Stimulated activated naive CD8-positive, alpha-beta T cell treated with anti-CD3 and anti-CD28 coated beads, Interleukin-15, Interleukin-2, amounts not matched to agents 100 U/mL and 50 U/mL, for 24 hours (primary cell): ENCODE measurements at regions not wholly inside any gene's neighbourhood (a gene's known extent, or its start where the extent isn't known, plus 50 kb on each side); places are given as distances from the start of the nearest gene placed in this dataset.

ENCODE experiments used
- ATAC-seq: fragments of 150-1000 bp; cut with Tn5 transposase; one replicate; pipeline ENCODE4 v1.10.0; 2021
- DNase-seq: peaks from one replicate; pipeline ENCODE4 v3.0.0; 2021

DNA sequence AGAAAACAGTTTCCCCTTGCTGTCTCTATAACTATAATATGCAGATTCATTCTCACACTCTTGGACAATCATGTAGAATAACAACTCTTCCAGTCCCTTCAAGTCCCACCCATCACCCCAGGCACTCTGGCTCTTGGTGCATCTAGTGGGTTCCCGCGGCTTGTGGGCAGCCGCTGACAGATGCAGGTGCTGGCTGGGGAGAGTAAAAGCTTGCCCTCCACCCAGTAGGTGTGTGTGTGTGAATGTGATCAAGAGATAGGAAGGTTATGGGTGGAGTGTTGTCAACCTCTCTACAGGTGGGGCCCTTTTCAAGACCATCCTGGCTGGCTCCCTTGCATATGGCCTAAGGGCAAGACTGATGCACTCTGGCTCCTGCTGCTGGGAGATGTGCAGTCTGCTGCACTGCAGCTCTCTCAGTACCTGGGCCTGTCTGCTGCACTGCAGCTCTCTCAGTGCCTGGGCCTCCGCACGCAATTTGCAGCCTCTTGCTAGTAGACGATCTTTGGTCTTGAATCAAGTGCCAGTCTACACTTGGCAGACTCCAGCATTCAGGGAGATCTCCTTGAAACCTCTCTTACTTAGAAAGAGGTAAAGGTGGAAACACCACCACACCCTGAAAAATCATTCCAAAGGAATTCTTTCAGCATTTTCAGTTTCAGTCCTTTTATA lies 189.7 kb upstream of the GDNF start:
- DNase-seq: no peak
- ATAC-seq: no peak

DNA sequence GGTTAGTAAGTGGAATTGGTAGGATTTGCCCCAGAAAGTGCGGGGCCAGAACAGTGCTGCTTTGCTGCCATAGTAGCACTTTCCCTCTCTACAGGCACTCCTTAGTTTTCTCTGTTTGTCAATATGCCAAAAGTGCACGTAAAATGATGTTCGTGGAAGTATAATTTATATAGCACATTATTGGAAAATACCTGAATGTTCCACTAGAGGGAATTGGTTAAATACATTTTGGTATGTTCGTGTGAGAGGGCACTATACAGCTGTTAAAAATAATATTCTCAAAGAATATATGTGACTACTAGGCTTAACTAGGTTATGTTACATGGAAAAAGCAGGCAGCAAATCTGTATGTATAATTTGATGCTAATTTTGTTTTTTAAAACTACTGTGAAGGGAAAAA lies 184.0 kb upstream of the GDNF start:
- DNase-seq (no peak), ATAC-seq (no peak)

DNA sequence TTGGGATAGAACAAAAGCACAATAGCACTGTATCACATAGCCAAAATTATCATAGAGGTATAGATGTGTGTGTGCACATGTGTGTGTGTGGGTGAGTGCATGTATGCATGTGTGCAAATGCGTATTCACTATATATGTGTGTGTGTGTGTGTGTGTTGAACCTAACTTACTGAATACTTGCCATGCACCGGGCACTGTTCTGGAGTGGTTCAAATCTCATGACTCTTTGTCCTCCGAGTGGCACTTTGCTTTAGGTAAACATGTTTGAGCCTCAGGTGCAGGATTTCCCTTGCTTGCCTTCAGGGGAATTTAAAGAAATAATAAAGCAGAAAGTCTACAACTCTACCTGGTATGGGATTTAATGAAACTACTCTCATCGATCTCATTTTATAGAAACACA lies 183.5 kb upstream of the GDNF start:
- no peak for ATAC-seq
- no peak for DNase-seq

DNA sequence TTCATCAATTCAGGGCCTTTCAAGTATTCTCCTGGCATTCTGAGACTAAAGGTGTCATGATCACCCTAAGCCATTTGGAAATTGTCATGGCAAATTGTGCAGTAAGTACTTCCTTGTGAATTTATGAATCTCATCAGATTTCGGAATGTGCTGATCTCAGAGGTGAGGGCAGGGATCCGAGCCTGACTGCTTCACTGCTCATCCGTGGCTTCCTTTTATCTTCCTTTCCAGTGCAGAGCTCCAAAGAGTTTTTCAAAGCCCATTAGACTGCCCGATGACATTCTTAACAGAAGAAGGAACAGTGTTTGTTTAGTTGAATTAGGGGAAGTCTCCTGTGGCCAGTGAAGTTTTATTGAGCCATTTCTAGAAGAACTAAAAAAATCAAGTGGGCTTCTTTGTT lies 182.8 kb upstream of the GDNF start:
- ATAC-seq: no peak
- DNase-seq: no peak

DNA sequence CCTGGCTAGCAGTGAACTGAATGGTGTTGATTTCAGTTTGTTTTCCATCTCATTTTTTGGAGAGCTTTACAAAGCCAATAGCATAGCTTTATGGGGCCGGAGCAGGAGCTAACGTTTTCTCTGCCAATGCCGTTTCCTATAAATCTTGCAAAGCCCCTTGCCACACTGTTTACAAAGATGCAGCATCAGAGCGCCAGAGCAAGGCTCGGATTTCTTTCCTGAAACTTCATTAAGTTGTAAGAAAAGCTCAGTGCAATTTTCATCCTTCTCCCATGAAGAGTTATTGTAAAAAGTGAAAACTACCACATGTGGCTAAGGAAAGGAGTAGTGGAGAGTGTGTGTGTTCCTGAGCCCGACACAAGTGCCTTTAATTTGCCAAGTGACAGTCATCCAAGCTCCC lies 178.2 kb upstream of the GDNF start:
- DNase-seq: no peak

DNA sequence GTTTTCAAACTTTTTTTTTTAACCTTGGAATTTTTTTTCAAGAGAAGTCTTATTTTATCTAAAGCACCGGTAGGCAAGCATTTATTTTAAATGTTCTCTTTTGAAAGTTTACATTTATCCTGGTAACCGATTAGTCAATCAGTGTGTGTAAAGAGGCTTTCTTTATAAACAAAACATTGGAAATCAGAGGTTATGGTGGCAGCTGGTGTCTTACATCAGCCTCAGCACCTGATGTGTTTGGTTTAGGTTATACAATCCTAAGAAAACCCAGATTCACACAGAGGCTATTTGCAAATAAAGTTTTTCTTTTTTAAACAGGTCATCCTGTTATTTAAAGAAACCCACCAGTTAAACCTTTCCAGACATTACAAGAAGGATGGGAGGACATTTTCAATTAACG lies 173.3 kb upstream of the GDNF start:
- DNase-seq (no peak), ATAC-seq (no peak)

More for the DNA sequence above, 178.2 kb upstream of the GDNF start:
- ATAC-seq: no peak

DNA sequence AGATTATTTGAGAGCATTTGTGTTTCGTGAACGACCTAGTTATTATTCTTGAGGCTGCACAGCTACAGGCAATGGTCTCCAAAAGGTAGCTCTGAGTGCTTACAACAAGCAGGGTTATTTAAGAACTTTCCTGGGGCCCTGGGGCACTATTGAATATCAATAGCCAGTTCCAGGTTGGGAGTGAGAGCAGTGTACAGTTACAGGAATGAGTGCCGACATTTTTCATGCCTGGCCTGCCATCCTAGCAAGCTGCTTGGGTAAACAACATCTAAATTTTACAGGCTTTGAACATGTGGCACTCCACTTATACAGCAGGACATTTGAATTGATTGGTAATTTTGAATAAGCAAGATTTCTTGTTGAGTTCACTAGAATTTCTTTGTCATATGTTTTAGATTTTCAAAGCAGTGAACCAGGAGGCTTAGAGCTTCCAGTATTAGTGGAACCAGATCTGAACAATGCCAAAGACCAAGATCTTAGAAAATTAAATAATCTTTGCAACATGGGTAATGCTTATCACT lies 171.9 kb upstream of the GDNF start:
- DNase-seq: no peak
- no peak for ATAC-seq

DNA sequence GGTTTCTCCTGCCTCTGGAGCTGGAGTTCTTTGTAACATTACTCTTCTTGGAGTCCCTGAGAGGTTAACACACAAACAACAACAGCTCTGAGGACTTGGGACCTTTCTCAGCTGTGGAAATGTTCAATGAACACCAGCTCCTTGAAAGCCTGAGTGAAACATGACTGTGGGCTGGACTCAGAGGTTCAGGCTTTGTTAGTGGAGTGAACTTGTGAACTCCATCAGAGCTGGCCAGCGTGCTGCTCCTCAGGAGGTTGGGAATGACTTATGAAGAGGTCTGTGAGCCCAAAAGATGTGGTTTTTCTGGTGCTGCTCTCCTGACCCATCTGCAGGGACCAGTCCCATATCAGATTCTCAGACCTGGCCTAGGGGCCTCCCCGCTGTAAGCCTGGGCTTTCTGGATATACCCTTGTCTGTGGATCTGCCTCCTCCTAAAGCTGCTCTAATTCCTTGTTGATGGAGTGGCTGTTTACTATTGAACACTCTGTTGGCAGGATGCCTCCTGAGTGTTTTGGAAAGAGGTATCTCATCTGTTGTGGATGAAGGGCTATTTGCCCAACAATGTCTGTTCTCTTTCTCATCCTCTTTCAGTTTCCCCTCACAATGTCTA lies 170.0 kb upstream of the GDNF start:
- no peak for DNase-seq
- no peak for ATAC-seq

DNA sequence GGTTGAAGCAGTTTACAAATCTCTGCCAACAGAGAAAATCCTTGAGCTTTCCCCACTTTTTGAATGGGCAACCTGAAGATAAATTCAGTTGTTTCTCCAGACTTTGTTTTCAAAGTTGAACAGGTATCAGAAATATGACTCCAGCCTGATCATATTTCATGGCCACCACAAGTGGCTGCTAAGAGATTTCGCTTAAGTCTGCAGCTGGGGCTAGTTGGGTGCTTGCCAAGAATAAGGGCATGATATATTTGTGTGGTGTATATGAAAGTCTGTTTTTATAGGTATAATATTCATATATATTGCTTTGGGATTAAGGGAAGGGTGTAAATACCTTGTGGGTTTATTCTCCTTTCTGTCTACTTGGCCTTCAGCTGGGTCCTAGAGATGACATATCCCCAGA lies 168.4 kb upstream of the GDNF start:
- no peak for ATAC-seq

DNA sequence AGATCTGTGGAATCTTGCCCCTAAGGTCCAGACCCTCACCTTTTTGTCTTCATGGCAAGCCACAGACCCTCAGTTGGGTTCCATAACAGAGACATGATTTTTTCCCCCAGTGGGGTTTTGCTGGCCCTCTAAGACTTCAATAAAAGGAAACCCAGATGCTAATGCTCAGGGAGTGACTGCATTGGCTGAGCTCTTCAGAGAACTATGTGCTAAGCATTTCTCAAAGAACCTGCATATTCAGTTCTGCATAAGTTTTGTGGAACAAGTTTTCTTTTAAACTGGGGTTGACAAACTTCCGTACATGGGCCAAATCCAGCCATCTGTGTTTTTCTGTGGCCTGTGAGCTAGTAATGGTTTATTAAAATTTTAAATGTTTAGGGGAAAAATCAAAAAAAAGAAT lies 159.8 kb upstream of the GDNF start:
- DNase-seq (no peak), ATAC-seq (no peak)

More for the DNA sequence above, 168.4 kb upstream of the GDNF start:
- DNase-seq: no peak

DNA sequence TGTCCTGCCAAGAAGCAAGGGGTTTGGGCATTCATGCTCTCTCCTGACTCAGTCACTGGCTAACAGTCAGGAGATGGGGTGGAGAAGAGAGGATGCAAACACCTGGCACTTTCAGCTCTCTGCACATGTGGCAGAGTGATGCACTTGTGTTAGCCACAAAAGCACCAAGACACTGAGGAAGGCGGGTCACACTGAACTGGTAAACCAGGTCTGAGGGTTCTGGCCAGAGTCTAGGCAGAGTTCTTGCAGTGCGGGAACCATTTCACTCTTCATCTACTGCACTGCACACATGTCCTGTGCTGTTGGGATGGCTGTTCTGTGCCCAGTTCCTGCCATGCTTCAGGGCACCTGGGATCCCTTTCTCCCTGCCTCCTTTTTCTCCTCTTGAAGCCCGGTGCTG lies 157.1 kb upstream of the GDNF start:
- ATAC-seq (no peak), DNase-seq (no peak)

DNA sequence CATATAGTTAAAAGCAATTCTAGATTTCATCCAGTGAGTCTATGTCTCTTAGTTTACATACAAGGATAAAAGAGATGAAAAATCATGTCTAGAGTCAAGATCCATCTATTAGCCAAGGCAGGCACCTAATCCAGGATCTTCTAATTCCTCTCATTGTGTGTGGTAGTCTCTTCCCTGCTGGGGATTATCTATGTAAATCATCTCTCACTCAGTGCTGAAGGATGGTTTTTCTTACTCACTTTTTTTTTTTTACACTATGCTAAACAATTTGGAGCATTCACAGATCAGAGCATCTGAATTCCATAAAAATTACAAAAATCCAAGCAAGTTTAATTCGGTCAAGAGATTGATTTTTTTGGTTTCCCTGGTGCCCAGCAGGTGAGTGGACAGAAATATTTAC lies 154.9 kb upstream of the GDNF start:
- DNase-seq (no peak), ATAC-seq (no peak)

DNA sequence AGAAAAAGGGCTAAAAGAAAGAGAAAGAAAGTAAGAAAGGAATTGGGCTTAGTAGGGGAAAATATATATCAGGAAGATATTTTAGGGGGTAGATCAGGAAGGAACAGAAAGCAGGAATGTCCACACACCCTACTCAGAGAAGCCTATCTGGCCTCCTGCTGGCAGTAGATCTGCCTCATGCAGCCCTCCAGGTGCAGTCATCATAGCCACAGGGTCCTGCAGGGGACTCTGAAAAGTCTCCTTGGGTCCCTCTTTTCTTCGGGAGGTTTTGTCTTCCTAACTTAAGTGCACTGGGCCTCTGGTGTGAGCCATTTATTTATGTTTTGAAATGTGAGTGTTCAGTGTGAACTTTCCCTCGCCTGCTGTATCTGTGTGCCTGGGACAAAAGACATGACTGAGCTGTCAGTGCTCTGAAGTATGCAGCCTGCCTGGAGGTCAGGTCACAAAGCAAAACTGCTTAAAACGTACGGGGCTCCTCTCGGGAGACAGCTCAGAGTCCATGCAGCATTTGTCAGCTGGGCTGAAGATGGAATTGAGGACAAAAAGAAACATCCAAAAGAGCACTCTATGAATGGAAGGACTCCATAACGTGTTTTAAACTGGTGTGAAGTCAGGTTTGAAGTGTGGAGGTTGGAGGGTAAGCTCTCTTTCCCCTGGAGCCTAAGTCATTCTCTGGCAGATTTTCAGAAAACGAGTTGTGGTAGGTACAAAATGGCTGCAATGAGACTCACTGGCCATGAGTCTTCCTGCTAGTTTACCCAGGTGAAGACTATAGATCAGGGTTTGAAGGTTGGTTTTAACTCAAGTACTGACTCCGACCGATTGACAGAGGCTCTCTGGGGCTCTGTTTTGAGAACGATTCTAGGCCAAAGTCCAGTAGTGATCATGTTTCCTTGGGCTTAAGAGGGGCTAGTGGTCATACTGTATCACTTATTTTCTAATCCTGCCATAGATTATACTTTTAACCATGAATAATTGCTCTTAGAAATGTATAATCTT lies 151.8 kb upstream of the GDNF start:
- DNase-seq (no peak), ATAC-seq (no peak)

DNA sequence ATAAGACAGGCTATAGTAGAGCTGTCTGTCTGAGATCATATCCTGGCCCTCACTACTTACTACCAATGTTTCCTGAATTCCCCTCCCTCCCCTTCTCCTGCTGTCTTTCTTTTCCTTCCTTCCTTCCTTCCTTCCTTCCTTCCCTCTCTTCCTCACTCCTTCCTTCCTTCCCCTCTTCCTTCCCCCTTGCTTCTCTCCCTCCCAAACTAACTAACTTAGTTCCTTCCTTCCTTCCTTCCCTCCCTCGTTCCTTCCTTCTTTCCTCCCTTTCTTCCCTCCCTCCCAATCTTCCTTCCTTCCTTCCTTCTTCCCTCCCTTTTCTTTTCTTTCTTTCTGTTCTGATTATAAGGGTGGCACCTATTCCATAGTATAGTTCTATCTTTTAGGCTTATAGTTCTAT lies 150.0 kb upstream of the GDNF start:
- no peak for ATAC-seq

DNA sequence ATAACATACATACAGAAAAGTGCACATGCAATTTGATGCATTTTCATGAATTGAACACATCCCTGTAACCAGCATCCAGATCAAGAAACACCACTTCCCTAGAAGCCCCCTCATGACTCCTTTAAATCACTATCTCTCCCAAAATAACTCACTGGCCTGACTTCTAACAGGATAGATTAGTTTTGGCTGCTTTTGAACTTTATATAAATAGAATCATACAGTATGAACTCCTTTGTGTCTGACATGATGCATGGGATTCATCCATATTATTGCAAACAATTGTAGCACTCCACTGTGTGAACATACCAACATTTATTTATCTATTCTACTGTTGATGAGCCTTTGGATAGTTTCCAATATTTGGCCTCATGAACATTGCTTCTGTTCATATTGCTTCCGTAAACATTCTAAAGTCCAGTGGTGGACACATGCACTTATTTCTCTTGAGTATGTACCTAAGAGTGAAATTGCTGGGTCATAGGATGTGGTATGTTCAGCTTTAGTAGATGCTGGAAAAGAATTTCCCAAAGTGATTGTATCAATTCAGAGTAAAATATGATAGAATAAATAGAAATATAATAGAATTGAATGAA lies 148.7 kb upstream of the GDNF start:
- DNase-seq (no peak), ATAC-seq (no peak)

More for the DNA sequence above, 150.0 kb upstream of the GDNF start:
- DNase-seq: no peak

DNA sequence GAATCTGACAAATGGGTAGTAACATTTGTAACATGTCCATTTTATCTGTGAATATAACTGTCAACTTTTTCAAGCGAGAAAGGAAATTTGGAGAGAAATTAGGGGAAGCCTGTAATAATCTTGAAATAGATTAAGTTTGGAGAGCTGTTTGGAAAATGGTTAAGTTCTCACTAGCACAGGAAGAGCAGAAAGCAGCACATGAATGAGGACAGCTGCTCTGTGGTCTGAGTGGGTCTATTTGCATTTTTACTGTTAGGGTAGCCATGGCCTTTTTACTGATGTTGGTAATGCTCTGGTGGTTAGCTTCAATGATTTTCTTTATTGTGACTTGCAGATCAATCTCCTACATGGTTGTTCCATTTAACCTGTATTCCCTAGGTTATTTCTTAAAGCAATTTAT lies 144.5 kb upstream of the GDNF start:
- DNase-seq: no peak
- no peak for ATAC-seq

DNA sequence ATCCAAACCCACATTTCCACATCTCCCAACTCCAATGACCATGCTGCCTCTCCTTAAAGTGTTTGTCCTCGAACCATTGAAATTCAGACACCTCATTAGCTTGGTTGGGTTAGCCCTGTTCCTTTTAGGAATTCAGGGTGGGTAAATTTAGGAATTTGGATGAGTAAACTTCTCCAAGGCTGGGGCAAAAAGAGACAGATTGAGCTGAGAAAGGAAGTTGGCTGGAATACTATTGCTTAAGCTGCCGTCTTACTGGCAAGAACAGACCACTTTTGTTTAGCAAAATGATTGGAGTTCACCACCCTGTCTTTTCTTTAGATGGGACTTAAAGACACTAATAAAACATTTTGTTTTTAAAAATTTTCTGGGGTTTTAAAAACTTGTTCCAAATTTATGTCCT lies 143.6 kb upstream of the GDNF start:
- ATAC-seq (no peak), DNase-seq (no peak)

DNA sequence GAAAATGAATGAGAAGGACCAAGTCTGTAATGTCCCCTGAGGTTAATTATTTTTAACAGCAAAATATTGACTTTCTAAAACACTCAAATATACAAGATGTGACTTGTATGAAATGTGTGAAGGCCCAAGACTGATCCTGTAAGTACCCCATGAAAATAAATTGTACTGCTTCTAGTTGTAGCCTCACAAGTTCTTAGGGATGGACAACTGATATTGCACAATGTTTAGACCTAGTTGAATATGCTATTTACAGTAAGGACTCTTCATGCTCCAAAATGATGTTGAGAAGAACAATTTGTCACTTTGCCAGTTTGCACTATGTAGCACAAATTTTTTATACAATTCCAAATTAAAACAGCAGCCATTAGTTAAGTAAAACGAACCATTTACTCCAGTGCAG lies 139.7 kb upstream of the GDNF start:
- ATAC-seq (no peak), DNase-seq (no peak)

DNA sequence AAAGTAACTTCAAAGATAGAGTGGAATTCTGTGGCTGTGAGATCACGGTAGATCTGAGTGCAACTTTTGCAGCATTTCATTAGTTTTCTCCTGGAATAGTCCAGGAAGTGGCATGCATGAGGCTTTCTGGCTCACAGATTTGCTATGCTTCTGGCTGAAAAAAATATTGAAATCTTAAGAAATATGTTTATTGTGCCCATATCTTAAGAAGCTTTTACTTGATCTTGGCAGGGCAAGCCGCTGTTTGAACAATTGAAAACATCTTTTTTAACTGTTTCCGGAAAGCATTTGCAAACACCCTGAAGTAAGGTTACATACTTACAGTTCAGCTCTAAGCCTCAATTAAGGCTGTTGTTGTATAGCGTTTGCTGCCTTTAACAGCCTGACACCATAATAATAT lies 135.7 kb upstream of the GDNF start:
- DNase-seq (no peak), ATAC-seq (no peak)

DNA sequence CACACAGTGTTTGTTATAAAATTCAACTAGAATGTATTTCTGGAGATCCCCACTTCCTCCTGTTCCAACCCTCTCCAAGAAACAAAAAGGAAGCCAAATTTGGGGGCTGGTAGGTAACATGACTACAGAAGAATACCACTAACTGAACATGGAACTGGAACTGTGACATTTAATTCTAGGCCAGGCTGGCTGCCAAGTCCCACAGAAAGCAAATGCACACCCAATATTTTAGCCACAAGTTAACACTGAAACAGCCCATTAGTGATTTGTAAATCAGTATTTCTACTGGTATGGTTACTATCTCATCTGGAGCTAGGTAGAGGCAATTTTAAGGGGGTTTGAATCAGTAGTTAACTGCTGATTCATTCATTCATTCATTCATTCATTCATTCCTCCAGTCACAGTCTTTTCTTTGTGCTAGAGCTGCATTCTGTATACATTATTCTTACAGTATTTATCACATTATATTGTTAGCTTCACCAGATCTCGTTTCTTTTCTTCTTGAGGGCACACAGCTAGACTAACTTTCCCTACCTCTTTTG lies 131.7 kb upstream of the GDNF start:
- DNase-seq: no peak
- no peak for ATAC-seq

DNA sequence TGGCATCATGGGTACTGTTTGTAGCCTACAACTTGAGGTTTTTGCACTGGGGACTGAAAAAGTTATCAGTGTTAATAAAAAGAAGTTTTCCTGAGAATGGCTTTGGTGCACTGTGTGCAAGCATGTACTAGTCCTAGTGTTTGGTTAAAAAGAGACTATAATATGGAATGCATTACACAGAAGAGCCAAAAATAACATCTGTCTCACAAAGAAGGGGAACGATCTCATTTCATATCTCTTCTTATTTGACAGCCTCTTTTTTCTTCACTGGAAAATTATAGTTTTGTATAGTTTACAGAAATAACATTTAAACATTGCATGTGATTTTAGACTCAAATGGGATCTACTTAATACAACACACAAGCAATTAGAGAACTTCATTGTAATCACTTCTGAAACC lies 127.0 kb upstream of the GDNF start:
- no peak for DNase-seq
- no peak for ATAC-seq

DNA sequence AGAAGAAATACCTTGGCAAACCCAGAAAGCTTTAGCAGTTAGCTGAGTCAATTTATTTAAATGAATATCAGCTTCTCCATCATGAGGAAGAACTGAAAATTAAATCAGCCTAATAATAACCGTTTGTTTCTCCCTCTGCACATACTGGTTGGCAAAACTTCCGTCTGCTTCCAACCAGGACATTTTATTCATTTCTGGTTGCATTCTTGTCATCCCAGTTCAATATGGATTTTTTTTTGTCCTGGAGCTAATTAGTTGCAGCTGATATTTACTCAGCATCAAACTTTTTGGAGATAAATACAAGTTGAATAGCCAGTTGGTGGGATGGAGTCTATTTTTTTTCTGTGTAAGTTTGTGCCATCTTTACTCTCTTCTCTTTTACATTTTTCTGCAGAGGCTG lies 126.5 kb upstream of the GDNF start:
- ATAC-seq (no peak), DNase-seq (no peak)
